Brain pericyte (primary cell): ENCODE measurements at regions not wholly inside any gene's neighbourhood (a gene's known extent, or its start where the extent isn't known, plus 50 kb on each side); places are given as distances from the start of the nearest gene placed in this dataset.

Source experiments
- DNase-seq: peaks from one replicate; pipeline ENCODE4 v3.0.0-alpha.2; 2012; ENCODE audit warnings: low read depth, low spot score

DNA sequence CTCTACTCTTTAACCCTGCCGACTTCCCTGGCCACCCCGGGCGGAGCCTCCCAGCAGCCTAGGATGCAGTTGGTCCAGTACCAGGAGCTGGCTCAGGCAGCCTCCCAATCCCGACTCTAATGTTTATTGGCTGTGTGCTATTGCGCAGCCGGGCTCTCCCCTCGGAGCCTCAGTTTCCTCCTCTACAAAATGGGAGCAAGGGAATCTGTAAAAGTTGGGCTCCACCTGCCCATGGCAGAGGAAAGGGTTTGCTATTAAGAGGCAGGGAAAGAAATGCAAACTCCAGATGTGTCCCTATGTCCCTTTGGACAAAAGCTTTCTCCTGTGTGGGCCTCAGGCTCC, 140.8 kb upstream of the PJA1 start:
- no peak for DNase-seq

GRCh38 chrX:69305333-69306062, 140.2 kb upstream of the PJA1 start:
- no peak for DNase-seq

DNA sequence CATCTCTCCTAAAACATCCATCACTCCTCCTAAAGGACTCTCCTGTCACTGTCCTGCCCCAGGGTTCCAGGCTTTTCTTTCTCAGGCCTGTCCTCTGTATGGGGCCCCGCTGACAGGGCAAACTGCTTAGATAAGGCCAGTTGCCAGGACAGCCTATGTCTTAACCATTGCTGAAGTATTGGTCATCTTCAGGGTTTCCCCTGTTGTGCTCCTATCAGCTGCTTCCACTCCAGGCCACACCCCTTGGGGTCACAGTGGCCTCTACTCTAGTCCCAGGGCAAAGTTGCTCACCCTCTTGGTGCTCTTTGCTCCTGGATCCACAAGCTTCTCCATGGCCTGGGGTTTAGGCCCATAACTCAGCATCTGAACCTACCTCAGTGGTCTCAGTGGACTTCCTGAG, 138.0 kb upstream of the PJA1 start:
- no peak for DNase-seq

DNA sequence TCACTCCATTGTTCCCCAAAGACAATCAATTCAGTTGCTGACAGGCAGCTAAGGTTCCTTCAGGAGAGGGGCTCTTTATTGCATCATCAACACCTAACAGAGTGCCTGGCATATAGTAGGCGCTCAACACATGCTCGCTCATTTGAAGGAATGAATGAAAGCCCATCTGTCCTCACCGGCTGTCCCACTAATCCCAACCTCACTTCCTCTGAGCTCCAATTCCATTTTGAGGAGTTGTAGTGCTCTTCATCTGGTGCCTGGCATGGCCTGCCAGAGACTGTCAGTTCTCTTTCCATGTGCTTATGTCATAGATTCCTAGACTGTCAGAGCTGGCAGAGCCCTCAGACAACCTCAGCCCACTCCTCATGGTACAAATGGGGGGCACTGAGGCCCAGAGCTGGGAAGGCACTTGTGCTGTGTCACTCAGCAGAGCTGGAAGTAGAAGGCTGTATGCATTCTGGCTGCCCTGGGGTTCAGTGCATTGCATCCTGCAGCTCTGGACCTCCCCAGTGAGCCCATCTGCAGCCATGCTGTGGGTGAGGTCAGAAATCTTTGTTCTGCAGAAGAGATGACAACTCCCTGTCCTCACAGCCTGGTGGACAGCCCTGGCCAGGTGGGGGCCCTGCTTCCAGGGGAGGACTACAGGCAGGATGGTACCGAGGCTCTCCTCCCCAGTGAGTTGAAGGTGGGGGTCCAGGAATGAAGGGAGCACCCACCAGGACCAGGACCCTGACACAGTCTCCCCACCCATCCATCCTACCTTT, 134.9 kb upstream of the PJA1 start:
- no peak for DNase-seq

DNA sequence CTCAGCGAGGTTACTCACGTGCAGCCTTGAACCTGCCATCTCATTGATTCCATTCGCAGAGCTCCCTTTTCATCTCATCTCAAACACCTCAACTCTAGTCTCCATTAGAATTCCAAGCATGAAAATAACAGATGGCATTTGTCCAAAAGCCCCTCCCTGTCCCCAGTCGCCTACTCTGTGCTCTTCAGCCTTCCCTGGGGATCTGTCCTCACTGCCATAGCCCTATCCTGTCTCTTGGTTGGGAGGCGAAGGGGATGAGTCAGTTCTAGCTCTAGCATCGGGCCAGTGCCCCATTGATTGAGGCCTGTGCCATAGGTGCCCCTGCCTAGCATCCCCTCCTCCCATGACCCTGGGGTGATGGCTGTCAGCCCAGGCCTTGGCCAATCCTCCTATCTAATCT, 134.0 kb upstream of the PJA1 start:
- DNase-seq, result no peak

DNA sequence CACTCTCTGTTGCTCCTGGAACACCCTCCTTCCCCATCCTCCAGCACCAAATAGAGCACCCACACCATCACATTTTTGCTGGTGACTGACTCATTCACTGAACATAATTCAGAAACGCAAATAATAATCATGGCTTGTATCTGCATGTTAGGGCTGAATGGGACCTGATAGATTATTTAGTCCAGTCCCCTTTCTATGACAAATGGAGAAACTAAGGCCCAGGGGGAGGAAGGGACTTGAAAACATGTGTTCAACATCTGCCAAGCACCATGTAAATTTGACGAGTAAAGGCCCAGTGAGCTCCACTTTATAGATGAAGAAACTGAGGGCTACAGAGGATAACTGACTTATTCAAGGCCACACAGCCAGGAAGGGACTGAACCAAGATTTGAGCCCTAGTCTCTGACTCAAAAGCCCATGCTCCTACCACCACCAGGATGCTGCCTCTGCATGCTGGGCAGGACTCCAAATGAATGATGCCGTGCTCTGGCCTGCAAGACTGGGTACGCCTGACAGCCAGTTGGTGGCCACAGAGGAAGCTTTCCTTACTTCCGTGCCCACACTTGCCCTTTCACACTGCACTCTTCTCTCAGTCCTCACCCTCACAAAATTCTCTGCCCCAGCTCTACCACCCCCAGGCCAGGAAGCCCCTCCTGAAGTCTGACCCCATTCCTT, 133.3 kb upstream of the PJA1 start:
- no peak for DNase-seq

- DNase-seq, result no peak
These were observed 132.3 kb upstream of the PJA1 start for GRCh38 chrX:69297506-69297905.

- DNase-seq, result no peak
These were observed 128.7 kb upstream of the PJA1 start for GRCh38 chrX:69293776-69294601.

DNA sequence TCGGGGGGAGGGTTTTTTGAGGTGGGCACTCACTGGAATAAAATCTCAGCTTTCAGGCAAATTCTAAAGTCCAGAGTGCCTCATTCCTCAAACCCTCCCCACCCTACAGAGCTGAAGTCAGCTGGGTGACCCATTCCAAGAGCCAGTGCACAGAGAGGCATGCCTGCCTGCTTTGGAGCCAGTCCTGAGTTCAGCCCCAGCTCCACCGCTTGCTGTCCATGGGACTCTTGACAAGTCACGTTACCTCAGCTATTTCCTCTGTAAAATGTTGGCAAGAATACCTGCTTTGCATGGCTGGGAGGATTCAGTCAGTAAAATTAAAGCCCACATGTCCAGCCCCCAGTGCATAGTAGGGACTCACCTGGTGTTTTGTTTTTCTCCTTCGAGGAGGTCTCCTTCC, 125.9 kb upstream of the PJA1 start:
- no peak for DNase-seq

- DNase-seq, result no peak
These were observed 125.0 kb upstream of the PJA1 start for GRCh38 chrX:69290292-69290691.

DNA sequence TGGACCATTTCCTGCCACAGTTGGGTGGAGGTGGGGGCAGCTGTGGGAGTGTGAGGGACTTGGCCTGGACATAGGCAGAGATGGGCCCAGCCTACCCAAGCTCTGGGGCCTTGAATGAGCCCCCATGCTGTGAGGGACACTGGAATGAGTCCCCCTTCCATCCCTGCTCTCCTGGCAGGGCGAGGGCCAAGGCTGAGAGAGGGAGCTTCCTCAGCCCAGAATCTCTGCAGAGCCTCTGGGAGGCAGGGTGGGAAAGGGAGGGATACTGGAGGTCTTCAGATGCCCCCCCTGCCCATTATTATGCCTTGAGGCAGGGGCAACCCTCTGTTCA, 124.5 kb upstream of the PJA1 start:
- no peak for DNase-seq

DNA sequence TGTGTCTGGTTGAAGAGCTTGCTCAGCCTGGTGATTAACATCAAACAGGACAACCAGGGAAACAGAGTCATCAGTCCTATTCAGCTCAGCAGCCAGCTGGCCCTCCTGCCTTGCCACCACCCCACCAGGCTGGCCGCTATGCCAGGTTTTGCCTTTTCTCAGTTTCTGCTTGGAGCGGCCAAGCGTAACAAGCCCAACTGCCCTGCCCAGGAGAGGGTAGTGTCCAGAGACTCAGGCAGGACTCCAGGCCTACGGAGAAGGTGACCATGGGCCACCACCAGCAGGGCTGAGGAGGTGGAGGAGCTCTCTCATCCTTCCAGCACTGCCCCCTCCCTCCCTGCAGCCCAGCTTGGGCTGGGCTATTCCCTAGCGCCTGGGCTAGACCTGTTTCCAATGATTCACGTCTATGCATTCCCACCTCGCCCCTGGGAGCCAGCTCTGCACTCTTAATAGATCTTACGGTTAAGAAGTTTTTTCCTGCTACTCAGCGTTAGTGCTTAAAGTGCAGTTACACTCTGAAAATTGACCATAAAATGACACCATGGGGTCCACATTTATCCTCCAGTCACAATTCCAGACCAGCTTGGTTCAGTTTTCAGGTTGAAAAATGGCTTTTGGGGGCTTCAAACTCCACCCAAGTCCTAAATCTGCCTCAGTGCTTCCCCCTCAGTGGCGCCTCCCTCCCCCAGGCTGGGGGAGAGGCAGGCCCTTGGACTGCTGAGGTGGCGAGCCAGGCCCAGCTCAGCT, 124.0 kb upstream of the PJA1 start:
- DNase-seq, result no peak

- DNase-seq, result no peak
These were observed 121.8 kb upstream of the PJA1 start for GRCh38 chrX:69287095-69287494.

DNA sequence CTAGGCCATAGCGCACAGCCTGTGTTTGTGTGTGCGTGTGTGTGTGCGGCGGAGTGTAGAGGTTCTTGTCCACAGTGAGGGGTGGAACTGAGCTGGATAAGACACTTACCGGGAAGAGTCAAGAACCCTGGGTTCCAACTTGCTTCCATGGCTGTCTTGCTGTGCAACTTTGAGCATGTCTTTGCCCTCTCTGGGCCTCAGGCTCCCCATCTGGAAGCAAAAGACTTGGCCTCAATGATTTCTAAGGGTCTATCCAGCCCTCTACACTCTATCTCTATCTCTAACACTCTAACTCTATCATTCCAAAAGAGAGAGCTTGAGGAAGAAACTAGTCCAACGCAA, 121.3 kb upstream of the PJA1 start:
- no peak for DNase-seq

DNA sequence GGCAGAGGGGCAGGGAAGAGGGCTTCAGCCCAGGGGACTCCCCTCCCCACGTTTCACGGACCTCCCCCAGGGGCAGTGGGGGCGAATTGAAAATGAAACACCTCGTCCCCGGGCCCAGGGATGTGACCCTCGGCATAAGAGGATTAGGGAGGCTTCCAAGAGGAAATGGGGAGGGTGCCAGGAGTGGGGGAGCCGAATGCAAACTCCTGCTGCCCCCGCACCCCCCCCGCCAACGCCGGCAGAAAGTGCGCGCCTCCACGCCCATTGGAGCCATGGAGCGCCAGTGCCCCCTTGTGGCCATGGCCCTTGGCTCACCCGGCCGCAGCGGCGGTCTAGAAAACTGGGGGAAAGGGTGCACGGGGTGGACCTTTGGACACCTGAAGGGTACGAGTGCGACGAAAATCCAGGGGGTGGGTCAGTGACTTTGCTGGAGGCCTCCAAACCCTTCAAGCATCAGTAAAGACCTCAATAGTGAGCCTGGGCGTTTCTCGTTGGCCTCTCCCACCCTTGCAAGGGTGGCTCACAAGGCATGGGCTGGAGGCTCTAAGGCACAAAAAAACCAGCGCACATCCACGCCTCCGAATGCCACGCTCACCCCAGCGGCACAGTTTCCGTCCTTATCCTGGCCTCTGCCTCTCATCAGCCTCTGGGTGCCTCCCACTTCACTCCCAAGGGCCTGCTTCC, 120.8 kb upstream of the PJA1 start:
- DNase-seq, result no peak

- DNase-seq, result no peak
These were observed 120.2 kb upstream of the PJA1 start for GRCh38 chrX:69285401-69285877.

GRCh38 chrX:69284491-69284890, 119.2 kb upstream of the PJA1 start:
- no peak for DNase-seq

DNA sequence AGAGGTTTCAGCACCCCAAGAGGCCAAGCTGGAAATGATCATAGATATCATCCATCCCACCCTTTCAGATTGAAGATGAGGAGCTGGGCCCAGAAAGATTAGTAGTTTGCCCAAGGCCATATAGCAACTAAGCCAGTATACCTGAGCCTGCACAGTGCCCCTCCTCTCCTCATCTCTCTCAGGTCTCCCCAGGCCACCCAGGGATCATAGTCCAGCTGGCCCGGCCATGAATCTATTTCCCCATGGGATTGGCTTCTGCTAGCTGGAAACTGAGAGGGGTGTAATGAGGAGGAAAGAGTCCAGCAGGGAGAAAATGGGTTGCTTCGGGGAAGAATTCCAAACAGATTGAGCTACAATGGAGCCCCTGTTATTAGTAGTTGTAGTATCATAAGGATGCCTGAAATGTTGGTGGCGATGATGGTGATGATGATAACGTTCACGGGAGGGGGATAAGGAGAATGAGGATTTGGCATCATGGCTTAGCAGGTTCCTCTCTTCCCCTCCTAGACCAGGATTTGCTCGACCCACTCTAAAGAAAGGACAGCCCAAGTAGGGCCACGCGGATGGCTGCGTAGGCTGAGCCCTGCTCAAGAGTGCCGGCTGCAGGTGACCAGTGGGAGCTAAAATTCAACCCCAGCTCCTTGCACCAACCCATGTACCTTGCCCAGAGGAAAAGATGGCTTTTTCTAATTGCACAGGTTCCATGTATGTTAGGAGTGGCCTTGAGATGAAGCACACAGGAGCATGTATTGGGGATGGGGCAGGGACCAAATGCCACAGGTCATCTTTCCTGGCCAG, 117.8 kb upstream of the PJA1 start:
- DNase-seq, result no peak

DNA sequence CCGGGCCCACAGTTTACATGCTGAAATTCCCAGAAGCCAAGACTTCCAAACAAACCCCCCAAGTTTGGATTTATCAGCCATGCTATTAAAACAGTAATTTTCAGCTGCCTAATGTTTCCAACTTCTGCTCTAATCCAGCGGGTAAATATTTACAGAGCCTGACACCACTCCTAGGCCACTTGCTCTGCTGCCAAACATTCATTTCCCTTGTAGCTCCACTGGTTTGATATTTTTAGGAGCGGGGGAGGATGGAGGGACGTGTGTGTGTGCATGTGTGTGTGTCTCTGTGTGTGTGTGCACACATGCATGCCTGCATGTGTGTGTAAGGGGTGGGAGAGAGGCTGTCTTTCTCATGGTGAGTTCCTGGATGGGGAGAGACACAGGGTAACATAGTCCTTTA, 115.7 kb upstream of the PJA1 start:
- no peak for DNase-seq

- no peak for DNase-seq
These were observed 114.0 kb upstream of the PJA1 start for GRCh38 chrX:69279234-69279633.
